ENCODE measurements at regions not wholly inside any gene's neighbourhood (a gene's known extent, or its start where the extent isn't known, plus 50 kb on each side); places are given as distances from the start of the nearest gene placed in this dataset.

- no peak for TF ChIP-seq CTCF (IDR thresholded peaks at IDR 0.05)
- intact Hi-C loops (cut with DNase I) = no loop called here
- DNase-seq = no peak
- Histone ChIP-seq H3K36me3 (no peaks in the 10 kb centered on the region), H3K27me3 (no peaks in the 10 kb centered on the region), H3K4me1 (no peaks in the 10 kb centered on the region), H3K9me3 (no peaks in the 10 kb centered on the region), H3K27ac (no peak overlapping the region), H3K4me3 (no peak overlapping the region), H3K9ac (ENCODE audit: low read depth in 2 of 2, low read length in 2 of 2) (no peak overlapping the region)
Measured at GRCh38 chr13:39803156-39803555, 147.7 kb downstream of the COG6 start.

GRCh38 chr13:39803851-39804250 is 148.4 kb downstream of the COG6 start:
- no peak for DNase-seq
- Histone ChIP-seq H3K4me1 (no peaks in the 10 kb centered on the region), H3K4me3 (no peak overlapping the region), H3K9me3 (no peaks in the 10 kb centered on the region), H3K27me3 (no peaks in the 10 kb centered on the region), H3K9ac (ENCODE audit: low read depth in 2 of 2, low read length in 2 of 2) (no peak overlapping the region), H3K36me3 (no peaks in the 10 kb centered on the region), H3K27ac (no peak overlapping the region)
- intact Hi-C loops (cut with DNase I) = no loop called here
- TF ChIP-seq CTCF (IDR thresholded peaks at IDR 0.05) = no peak

- Histone ChIP-seq H3K4me1 (no peaks in the 10 kb centered on the region), H3K27me3 (no peaks in the 10 kb centered on the region), H3K36me3 (no peaks in the 10 kb centered on the region), H3K4me3 (no peak overlapping the region), H3K27ac (no peak overlapping the region), H3K9me3 (no peaks in the 10 kb centered on the region), H3K9ac (ENCODE audit: low read depth in 2 of 2, low read length in 2 of 2) (no peak overlapping the region)
- intact Hi-C loops (cut with DNase I) = no loop called here
- no peak for TF ChIP-seq CTCF (IDR thresholded peaks at IDR 0.05)
- DNase-seq = no peak
Measured at GRCh38 chr13:39804332-39805210, 149.1 kb downstream of the COG6 start.

- H3K9ac ChIP-seq (ENCODE audit: low read depth in 2 of 2, low read length in 2 of 2) = no peak overlapping the region
- H3K4me1 ChIP-seq = no peaks in the 10 kb centered on the region
- no peaks in the 10 kb centered on the region for H3K27me3 ChIP-seq
- no peaks in the 10 kb centered on the region for H3K9me3 ChIP-seq
- no peak overlapping the region for H3K27ac ChIP-seq
- no peak overlapping the region for H3K4me3 ChIP-seq
- H3K36me3 ChIP-seq = no peaks in the 10 kb centered on the region
- intact Hi-C loops (cut with DNase I) = no loop called here
- no peak for TF ChIP-seq CTCF (IDR thresholded peaks at IDR 0.05)
- no peak for DNase-seq
Measured at GRCh38 chr13:39809466-39809865, 154.0 kb downstream of the COG6 start.

DNA sequence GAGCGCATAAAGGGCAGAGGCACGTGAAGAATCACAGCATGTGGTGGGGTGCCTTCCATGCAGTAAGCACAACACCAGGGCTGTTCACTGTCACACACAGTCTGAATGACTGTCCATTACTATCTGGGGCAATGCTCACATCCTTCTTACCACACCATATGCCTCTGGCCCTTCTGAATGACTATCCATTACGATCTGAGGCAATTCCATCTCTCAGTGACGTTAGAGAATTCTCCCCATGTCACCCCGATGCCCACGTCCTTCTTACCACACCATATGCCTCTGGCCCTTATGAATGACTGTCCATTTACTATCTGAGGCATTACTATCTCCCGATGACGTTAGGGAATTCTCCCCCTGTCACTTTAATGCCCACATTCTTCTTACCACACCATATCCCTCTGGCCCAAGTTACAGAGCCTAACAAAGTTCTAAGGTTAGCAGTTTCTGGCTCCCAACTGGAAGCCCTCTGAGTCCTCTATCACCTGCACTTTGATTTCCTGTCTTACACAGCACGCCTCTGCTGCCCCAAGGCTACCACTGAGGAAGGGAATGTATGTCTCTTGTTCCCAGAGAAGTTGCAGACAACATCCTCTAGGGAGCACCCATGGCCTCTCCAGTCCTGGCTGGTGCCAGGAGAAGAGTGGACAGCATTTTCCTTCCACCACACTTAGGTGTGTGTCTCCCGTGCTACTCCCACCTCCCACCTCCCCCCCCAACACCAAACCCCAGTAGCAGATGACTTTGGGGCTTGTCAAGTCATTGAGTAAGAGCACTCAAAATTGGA is 154.8 kb downstream of the COG6 start:
- Histone ChIP-seq H3K4me3 (no peak overlapping the region), H3K4me1 (no peaks in the 10 kb centered on the region), H3K27me3 (no peaks in the 10 kb centered on the region), H3K36me3 (no peaks in the 10 kb centered on the region), H3K27ac (no peak overlapping the region), H3K9me3 (no peaks in the 10 kb centered on the region), H3K9ac (ENCODE audit: low read depth in 2 of 2, low read length in 2 of 2) (no peak overlapping the region)
- DNase-seq = no peak
- intact Hi-C loops (cut with DNase I) = no loop called here
- TF ChIP-seq CTCF (IDR thresholded peaks at IDR 0.05) = no peak

Data from colonic mucosa (tissue), 4 donors.